SK-N-SH treated with all-trans-retinoic acid at 6 μM for 48 hours (cell line): ENCODE measurements at regions not wholly inside any gene's neighbourhood (a gene's known extent, or its start where the extent isn't known, plus 50 kb on each side); places are given as distances from the start of the nearest gene placed in this dataset.

Experiments
- ARNTL ChIP-seq: fragments of 450-650 bp; formaldehyde crosslinking; IDR thresholded peaks from 2 replicates; pipeline ENCODE4 v1.5.0; 2020; ENCODE audit warnings: low read depth, mild to moderate bottlenecking, moderate library complexity, borderline replicate concordance
- BACH2 ChIP-seq: fragments of 250-450 bp; sonication (Bioruptor Pico); IDR thresholded peaks from 2 replicates; pipeline ENCODE4 v1.9.0; 2021; ENCODE audit warnings: mild to moderate bottlenecking, borderline replicate concordance
- CSDC2 ChIP-seq: fragments of 250-450 bp; sonication (Bioruptor Pico); IDR thresholded peaks from 2 replicates; pipeline ENCODE4 v1.5.0; 2020; ENCODE audit warnings: mild to moderate bottlenecking, moderate library complexity
- ZFP30 ChIP-seq: fragments of 450-650 bp; formaldehyde crosslinking; IDR thresholded peaks from 2 replicates; pipeline ENCODE4 v1.5.0; 2022; ENCODE audit warnings: mild to moderate bottlenecking, moderate library complexity
- TF ChIP-seq, protein P1 (sequence below): fragments of 250-450 bp; sonication (Bioruptor Pico); IDR thresholded peaks from 2 replicates; pipeline ENCODE4 v1.5.0; 2020; ENCODE audit warnings: mild to moderate bottlenecking, moderate library complexity

DNA sequence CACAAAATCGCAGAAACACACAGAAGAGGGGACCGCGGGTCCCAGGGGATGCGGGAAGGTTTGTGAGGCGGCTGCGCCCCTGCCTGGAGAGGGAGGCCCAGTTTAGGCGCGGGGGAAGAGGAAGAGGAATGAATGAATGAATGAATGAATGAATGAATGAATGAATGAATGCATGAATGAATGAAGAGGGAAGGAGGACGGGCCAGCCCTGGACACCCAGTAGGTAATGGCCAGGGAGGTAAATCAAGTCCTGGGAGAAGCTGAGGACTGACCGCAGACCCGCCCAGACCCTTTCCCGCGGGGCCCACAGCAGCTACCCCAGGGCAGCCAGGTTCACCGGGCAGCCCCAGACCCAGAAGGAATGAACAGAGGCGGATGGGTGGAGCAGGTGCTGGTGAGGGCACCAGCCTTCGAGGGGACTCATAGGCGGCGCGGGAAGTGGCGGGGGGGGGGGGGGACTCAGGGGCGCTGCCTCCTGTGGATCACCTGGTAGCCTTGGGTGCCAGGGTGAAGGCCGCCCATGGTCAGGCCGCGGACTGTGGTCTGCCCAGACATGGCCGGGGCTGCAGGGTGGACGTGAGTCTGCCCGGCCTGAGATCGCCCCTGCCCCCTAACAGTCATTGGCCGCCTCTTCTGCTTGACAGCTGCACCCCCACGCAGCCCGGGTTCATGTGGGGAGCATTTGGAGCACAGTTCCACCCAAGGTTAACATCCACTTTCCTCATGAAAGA lies 192.0 kb upstream of the PDE10A start:
- TF ChIP-seq ZFP30 (CRISPR knock-in tag) (no peak), CSDC2 (CRISPR knock-in tag) (no peak), BACH2 (CRISPR knock-in tag) (no peak), ARNTL (CRISPR knock-in tag) (no peak)
- TF ChIP-seq, protein P1, sequence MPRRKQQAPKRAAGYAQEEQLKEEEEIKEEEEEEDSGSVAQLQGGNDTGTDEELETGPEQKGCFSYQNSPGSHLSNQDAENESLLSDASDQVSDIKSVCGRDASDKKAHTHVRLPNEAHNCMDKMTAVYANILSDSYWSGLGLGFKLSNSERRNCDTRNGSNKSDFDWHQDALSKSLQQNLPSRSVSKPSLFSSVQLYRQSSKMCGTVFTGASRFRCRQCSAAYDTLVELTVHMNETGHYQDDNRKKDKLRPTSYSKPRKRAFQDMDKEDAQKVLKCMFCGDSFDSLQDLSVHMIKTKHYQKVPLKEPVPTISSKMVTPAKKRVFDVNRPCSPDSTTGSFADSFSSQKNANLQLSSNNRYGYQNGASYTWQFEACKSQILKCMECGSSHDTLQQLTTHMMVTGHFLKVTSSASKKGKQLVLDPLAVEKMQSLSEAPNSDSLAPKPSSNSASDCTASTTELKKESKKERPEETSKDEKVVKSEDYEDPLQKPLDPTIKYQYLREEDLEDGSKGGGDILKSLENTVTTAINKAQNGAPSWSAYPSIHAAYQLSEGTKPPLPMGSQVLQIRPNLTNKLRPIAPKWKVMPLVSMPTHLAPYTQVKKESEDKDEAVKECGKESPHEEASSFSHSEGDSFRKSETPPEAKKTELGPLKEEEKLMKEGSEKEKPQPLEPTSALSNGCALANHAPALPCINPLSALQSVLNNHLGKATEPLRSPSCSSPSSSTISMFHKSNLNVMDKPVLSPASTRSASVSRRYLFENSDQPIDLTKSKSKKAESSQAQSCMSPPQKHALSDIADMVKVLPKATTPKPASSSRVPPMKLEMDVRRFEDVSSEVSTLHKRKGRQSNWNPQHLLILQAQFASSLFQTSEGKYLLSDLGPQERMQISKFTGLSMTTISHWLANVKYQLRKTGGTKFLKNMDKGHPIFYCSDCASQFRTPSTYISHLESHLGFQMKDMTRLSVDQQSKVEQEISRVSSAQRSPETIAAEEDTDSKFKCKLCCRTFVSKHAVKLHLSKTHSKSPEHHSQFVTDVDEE (CRISPR knock-in tag) = no peak
